NCI-H1436 treated with DMSO at 0.1 percent for 48 hours (cell line): ENCODE measurements at regions not wholly inside any gene's neighbourhood (a gene's known extent, or its start where the extent isn't known, plus 50 kb on each side); places are given as distances from the start of the nearest gene placed in this dataset.

Source experiments
- DNase-seq: peaks from one replicate; lab custom pipeline; 2025; lab: John Stamatoyannopoulos, UW

DNA sequence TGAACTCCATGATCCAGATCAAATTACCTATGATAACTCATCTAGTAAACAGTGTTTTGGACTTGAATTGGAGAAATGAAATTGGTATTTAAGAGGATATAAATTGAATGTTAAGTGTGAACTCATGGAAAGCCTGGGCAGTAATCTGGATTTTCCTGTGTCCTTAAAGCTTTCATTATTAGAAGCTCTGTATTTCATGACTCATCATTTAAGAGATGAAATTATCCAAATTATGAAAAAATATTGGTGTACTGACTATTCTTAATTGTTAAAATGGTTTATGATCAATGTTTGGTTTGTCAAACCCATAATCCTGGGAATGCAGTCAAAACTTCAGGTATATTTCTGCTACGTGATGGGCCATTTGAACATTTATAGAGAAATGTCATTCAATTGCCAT lies 332.2 kb upstream of the ST6GAL2 start:
- no peak for DNase-seq

DNA sequence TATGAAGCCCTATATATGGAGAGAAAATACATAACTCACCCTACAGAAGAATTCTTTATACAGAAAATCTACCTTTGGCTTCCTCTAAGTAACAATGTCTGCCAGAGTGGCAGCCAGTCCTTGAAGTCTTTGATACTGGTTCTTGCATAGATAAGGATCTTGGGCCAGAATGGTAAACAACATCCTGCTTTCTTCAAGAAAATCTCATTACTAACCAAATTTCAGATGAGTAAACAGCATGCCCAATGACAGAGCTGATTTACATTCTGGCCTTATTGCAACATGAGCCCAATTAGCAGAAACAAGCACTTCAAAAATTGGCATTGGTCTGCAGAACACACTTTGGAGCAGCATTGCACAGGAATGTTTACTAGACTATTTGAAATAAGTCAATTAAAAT lies 336.5 kb upstream of the ST6GAL2 start:
- DNase-seq = no peak

DNA sequence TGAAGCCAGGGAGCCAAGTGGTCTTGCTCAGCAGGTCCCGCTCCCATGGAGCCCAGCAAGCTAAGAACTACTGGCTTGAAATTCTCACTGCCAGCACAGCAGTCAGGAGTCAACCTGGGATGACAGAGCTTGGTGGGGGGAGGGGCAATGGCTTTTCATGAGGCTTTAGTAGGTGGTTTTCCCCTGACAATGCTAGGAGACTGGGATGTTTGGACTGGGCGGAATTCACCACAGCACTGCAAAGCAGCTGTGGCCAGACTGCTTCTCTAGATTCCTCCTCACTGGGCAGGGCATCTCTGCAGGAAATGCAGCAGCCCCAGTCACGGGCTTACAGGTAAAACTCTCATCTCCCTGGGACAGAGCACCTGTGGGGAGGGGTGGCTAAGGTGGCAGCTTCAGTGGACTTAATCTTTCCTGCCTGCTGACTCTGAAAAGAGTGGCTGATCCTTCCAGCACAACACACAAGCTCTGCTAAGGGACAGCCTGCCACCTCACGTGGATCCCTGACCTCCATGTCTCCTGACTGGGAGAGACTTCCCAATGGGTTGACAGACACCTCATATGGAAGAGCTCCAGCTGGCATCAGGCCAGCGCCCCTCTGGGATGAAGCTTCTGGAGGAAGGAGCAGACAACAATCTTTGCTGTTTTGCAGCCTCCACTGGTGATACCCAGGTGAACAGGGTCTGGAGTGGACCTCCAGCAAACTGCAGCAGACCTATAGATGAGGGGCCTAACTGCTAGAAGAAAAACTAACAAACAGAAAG lies 349.7 kb upstream of the ST6GAL2 start:
- no peak for DNase-seq

DNA sequence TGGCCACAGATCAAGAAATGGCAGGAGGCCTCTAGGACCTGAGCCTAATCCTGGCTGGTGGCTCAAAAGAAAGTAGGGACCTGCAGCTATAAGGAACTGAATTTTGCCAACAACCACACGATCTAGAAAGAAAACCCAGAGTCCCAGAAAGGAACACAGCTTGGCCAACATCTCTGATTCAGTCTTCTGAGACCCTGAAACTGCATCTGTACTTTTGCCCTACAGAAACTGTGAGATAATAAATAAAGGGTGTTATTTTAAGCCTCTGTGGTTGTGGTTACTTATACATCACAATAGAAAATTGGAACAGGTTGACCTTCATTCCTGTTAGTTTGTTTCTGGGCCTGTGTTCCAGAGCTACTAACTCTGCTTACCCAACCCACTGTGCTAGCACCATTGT lies 356.8 kb upstream of the ST6GAL2 start:
- DNase-seq = no peak

DNA sequence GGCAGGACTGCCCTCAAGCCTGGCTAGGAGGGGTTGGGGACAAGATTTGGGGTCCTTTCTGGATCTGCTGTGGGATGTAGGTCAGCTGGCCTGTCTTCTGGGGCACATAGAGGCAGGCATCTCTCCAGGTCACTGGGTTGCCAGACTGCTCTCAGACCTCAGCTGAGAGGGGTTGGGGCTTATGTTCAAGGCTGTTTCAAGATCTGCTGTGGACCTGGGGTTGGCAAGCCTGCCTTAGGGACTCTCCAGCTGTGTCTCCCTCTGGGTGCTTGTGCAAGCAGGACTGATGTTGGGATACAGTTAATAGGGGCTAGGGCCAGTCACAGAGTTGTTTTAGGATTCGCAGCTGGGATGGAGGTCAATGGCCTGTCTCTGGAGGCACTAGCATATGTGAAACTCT lies 363.0 kb upstream of the ST6GAL2 start:
- no peak for DNase-seq

DNA sequence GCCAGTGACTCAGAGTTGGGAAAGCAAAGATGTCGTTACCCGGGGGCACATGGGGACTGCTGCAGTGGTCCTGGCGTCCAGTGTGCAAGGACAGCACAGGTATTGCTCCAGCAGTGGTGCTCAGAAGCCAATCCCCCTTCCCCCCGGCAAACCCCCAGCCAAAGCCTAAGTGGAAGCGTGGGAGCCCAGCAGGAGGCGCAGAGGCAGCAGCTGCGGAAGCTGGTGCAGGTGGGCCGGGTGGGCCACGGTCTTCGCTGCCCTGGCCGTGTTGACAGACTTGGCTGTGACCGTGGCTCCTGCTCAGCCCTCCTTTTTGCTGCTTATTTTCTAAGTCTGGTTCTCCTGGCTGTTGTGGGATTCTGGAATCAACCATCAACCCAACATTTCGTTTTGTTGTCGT lies 369.8 kb upstream of the ST6GAL2 start:
- no peak for DNase-seq

DNA sequence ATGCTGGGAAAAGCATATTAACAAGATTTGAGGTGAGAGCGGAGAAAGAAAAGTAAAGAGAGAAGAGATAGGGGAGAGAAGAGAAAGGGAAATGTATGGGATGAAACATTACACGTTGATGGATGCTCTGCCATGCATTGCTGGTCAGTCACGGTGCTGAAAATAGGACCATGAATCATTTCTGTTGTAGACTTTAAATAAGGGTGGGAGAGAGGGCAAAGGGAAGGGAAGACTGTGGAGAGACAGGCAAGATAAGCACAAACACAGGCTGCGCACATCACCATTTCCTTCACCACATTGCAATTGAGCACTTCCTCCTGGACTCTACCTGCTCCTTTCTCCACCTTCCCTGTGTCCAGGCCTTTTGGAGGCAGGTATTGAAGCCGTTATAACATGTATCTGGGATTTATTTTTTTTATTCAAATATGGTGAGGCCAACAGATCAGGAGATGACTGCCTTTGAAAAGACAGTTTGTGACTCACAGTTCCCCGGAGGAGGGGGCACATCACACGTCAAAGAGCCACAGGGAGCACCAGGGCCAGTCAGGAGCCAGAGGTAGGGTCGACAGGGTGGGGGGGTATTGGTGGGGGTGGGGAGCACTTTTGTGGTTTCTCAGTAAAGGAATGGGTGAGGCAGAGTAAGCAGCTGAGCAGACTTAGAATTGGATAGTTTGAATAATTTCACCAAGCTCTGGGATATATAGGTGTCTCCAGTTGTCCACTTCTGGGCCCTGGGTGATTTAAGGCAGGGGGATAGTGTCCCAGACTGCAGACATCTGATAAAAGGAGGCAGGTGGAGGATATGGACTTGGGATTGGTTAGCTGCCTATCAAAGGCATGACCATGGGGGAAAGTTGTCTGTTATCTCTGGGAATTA lies 372.8 kb upstream of the ST6GAL2 start:
- no peak for DNase-seq

DNA sequence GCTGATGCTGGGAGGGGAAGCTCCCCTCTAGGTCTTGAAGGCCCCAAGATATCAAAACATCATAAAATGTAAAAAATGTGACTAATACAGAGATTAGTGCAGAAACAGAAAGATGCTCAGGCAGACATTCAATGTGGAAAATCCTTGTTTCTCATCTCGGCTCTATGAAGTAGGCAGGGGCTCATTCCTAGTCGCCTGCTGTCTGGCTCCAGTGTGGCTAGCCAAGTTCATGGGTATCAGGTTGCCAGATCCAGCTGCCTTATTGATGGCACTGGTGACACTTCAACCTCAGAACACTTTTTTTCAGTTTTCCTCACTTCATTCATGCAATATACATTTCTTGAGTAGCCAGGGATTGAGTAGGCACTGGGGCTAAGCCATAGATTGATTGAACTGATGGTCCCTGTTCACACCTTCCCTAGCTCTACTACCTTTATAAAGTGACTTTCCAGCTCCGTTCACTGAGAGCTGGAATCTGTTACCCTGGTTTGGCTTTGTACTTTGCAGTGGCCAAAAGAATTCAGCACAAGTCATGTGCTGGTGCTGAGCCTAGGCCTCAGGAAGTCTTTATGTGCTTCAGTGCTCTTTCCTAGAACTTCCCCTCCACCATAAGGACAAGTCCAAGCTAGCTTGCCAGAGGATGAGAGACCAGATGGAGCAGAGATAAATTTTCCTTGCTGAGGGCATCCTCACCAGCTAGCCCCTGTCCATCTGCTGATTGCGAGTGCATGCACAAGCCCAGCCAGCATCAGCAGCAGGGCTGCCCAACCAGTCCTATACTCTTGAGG lies 373.6 kb upstream of the ST6GAL2 start:
- DNase-seq = no peak

DNA sequence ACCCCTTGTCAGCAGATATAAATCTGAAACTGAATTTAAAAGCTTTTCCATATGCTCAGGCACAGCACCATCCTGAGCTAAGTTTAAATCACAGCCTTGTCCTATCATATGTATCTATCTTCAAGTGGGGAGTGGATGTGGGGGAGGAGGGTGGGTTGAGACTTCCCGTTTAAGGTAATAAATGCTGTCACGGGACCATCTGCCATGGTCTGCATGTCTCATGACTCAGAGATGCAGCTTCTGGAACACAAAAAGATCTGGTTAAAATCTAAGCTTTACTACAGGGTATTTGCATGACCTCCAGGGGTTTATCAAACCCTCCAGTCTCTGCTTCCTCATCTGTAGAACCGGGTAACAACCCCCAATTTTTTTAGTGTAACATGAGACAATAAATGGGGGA lies 377.7 kb upstream of the ST6GAL2 start:
- no peak for DNase-seq

DNA sequence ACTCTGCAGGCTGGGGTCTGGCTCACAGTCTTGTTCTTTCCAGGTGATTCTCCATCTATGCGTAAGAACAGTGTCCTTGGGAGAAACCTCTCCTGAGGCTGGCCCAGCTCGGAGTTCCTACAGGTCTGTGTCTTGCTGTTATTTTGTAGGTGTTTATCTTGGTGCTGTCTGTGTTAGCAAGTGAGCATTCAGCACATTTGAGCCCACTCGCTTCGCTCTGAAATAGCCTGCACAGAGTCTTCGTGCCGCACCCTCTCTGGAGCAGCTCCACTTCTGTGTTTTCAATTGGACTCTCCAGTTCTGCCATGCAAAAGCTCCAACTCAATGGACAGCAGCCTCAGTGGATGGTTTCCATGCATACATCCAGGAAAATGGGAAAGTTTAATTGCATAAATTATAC lies 378.2 kb upstream of the ST6GAL2 start:
- no peak for DNase-seq

DNA sequence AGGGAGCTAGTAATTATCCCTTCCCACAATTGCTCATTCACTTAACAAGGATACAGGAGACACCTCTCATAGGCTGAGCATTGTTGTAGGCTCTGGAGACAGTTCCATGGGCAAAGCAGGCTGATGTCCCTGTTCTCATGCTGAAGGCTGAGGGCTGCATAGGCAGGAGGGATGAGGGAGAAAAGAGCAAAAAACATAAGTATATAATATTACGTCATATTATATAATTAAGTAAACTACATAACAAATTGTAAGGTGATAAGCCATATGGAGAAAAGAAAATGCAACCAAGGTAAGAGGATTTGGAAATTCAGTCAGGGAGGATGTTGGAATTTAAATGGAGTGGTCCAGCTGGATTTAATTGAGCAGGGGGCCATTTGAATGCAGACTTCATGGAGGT lies 380.6 kb upstream of the ST6GAL2 start:
- no peak for DNase-seq

DNA sequence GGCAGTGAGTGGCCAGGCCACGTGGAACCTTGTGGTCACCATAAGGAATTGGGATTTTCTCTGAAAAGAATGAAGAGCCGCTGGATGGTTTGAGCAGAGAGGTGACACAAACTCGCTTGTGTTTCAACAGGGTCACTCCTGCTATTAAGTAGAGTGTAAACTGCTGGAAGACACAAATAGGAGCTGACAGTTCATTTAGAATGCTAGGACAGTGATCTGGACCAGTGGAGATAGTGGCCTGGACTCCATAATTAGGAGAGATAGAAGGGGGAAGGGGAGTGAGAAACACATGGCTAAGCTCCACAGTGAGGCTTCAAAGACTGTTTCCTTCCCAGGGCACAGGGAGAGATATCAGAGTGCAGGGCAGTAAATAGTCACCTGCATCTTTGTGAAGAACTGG lies 381.1 kb upstream of the ST6GAL2 start:
- no peak for DNase-seq

DNA sequence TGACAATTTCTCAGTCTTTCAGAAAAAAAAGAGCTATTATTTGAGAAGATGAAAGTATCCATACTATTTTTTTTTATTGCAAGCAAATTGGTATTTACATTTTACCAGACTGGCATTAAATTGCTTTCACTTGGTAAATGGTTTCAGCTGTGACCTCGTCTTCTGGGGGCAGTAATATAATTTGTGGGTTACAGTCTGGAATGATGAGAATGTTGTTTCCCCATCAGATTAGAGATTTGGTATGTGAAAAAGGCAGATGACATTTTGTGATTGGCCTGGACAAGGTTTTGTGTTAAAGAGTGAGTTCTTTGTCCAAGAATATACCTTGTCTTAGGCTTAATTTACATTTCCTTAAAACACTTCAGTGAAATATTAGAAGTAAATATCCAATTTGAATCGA lies 390.1 kb upstream of the ST6GAL2 start:
- no peak for DNase-seq

DNA sequence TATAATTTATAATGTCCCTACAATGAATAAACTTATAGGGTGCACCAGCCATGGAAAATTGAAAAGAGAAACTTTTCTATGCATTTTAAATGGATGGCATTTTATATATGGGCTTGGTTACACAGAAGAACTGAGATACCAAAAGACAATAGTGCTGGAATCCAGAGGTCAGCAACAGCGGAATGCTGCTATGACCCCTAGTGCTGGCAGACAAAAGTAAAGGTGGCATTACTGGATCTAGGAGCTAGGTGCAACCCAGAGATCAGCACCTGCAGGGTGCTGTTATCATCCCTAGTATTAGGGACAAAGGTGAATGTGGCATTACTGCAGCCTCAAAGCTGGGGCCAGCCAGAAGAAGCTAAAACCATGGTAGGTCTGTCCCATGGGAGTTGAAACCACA lies 392.7 kb upstream of the ST6GAL2 start:
- DNase-seq = no peak

DNA sequence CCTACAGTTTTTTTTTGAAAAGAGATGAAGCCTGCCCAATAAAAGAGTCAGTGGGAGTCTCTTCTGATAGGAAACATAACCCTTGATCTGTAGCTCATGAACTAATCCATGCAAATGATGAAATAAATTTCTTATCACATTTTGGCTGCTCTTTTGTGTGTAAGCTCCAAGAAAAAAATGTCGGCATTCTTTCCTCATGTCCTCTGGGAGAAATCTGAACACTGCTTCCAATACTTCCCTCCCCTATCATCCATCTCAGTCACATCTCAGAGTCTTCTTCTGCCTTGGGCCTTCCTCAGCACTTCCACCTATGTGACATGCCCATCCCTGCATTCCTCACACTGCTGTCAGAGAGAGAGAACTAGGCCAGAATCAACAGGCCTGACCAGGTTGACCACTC lies 395.7 kb upstream of the ST6GAL2 start:
- DNase-seq = no peak

DNA sequence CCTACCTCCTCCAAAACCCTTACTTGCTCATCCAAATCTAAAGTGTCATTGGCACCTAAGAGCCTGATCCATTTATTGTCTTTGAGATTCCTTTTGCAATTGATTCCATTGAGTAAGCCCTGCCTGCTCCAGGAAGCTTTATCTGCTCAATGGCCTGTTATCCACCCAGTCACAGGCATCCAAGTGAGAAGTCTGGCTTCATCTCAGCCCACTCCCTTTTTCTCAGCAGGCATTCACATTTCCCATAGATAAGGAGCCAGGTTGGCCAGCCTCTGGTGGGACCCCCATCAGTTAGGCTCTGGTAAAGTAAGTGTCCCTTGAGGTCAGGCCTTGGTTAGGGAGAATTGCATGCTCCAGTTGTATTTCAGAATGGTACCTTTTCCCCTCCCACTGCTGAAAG lies 396.2 kb upstream of the ST6GAL2 start:
- no peak for DNase-seq

DNA sequence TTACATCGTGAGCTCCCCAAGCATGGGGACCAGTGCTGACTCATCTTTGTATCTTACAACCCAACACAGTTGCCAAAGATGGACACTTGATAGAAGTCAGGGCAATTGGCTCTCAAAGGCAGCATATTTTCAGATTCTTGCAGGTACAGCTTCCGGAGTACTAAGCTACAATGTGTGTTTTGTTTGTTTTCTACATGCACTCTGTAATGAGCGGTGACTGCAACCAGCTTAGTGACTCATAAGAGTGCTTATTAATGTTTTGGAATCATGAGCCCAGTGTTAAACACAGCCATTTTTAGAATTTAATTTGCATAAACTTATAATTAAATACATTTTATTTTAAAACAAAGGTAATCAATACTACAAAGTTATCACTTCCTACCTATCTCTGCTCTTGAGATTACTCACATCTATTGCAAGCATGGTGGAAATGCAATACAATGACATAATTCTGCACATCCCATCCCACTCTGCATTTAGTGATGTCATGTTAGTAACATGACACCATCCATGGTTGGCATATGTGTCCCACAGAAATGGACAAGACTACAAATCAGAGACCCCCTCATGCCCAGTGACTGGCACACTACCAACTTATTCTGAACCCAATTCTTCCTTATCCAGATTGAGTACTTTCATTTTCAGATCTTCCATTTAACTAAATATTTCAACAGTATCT lies 399.8 kb upstream of the ST6GAL2 start:
- no peak for DNase-seq

DNA sequence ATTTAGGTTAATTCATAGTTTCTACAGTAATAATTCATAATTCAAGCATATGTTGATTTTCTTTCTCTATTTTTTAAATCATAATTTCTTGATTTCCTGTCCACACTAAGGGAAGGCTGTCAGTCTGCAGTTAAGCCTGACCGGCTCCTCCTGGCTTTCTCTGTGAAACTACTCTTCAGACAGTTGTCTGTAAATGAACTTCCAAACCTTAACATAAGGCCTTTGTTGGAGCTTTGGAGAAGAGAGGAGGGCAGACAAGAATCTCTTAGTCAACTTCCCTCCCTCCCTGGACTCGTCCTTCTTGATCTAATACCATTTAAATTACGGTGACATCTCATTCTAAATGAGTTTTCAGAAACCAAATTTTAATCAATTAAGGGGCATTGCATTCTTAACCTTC lies 404.1 kb upstream of the ST6GAL2 start:
- no peak for DNase-seq

DNA sequence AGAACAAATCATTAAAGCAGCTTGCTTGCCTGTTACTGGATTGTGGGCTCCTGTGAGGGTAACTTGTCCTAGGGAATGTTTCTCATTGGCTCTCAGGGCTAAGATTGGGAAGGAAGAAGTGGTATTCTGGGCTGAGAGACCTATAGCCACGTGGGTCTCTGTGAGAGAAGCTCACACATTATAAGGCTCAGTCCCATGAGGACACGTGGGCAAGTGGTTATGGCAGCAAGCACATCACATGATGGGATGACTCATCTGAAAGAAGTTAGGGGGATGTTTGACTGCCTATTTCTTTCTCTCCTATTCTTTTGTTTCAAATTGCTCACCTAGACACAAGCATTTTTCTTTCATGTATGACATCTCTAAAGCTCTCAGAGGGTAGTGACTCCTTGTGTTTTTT lies 418.0 kb upstream of the ST6GAL2 start:
- no peak for DNase-seq

DNA sequence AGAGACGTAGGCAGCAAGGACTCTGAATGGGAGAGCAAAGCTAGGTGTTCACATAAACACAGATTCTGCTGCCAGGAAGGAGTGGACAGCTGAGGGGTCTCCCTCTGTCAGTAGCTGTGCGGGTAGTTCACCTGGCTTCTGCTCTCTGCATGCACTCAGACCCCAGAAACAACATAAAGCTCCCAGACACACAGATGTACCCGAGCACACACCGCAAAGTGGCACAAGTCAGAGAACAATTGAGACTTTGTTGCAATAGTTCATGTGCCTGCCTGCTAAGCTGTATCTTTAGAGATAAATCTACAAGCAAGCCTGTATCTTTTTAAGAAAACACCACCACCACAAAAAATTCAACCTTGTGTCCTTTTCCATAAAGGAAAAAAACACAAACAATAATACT lies 420.0 kb upstream of the ST6GAL2 start:
- DNase-seq = no peak

DNA sequence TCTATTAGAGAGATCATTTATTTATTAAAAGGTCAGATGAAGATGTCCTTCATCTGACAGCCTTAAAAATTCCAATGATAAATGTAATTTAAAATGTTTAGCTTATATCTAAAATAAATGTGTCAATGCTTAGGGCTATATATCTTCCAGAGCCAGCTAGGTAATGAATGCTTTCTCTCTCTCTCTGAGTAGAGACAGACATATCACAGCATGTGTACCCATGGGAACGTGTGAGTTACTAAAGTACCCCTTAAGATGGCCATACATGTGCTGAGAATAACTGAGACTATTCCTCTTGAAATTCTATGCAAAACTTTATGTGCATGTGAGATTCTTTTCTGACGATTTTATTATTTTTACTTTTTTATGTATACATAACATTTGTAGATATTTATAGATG lies 420.9 kb upstream of the ST6GAL2 start:
- DNase-seq = no peak

DNA sequence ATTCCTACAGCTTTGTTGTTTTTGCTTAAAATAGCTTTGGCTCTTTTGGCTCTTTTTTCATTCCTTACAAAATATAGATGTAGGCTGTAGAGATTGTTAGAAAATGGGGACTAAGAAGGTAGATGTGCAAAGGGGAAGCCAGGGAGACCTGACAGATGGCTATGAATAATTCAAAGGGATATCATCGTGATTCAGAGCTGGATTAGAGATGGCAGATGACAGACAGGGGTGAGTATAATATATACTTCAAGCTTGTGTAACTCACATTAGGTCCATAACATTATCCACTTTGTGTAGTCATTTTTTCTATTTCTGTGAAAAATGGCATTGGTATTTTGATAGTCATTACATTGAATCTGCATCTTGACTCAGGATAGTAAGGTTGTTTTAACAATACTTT lies 422.9 kb upstream of the ST6GAL2 start:
- no peak for DNase-seq
